ENCODE measurements at regions not wholly inside any gene's neighbourhood (a gene's known extent, or its start where the extent isn't known, plus 50 kb on each side); places are given as distances from the start of the nearest gene placed in this dataset.

DNA sequence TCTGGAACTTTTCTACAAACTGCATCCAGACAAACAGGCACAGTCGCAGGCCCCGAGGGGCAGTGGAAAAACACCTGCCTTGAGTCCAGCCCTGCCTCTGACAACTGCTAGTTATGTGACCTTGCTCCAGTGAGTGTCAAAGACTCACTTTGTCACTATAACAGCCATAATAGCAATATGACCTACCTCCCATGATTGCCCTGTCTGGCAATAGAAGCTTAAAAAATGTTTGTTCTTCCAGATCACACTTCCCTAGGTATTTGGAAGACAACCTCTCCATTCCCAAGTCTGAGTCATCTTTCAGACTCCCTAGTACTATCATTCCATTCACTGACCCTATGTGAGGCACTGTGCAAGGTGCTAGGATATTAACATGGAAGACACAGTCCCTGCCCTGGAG lies 74.5 kb downstream of the RPL27A start:
- Histone ChIP-seq H3F3A (ENCODE audit: insufficient read depth, low read length) (no peaks in the 10 kb centered on the region), H4K20me1 (ENCODE audit: insufficient read depth, low read length) (no peaks in the 10 kb centered on the region), H3K9me3 (ENCODE audit: low read length) (no peaks in the 10 kb centered on the region), H3K27ac (ENCODE audit: low read depth, low read length, poor library complexity, severe bottlenecking) (no peak overlapping the region), H2AFZ (ENCODE audit: low read length) (no peak overlapping the region), H3K4me2 (ENCODE audit: low read length) (no peak overlapping the region), H3K27me3 (ENCODE audit: insufficient read depth, low read length) (no peaks in the 10 kb centered on the region), H3K4me1 (ENCODE audit: insufficient read depth, low read length, severe bottlenecking) (no peaks in the 10 kb centered on the region), H3K36me3 (ENCODE audit: insufficient read depth, low read length) (no peaks in the 10 kb centered on the region), H3K79me2 (ENCODE audit: insufficient read depth, low read length) (no peaks in the 10 kb centered on the region), H3K9me2 (ENCODE audit: low read depth, low read length) (no peaks in the 10 kb centered on the region), H3K4me3 (ENCODE audit: low read depth, low read length, poor library complexity, severe bottlenecking) (no peak overlapping the region), H3K9ac (ENCODE audit: low read length) (no peak overlapping the region)
- TF ChIP-seq, protein P1, sequence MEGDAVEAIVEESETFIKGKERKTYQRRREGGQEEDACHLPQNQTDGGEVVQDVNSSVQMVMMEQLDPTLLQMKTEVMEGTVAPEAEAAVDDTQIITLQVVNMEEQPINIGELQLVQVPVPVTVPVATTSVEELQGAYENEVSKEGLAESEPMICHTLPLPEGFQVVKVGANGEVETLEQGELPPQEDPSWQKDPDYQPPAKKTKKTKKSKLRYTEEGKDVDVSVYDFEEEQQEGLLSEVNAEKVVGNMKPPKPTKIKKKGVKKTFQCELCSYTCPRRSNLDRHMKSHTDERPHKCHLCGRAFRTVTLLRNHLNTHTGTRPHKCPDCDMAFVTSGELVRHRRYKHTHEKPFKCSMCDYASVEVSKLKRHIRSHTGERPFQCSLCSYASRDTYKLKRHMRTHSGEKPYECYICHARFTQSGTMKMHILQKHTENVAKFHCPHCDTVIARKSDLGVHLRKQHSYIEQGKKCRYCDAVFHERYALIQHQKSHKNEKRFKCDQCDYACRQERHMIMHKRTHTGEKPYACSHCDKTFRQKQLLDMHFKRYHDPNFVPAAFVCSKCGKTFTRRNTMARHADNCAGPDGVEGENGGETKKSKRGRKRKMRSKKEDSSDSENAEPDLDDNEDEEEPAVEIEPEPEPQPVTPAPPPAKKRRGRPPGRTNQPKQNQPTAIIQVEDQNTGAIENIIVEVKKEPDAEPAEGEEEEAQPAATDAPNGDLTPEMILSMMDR (IDR thresholded peaks at IDR 0.05; ENCODE audit: low read length): no peak
- no peak for TF ChIP-seq EZH2 (IDR thresholded peaks at IDR 0.05; ENCODE audit: borderline replicate concordance, low read length)

GRCh38 chr11:8757533-8757932 lies 74.9 kb downstream of the RPL27A start:
- no peaks in the 10 kb centered on the region for H3K9me2 ChIP-seq (ENCODE audit: low read depth, low read length)
- no peaks in the 10 kb centered on the region for H3K4me1 ChIP-seq (ENCODE audit: insufficient read depth, low read length, severe bottlenecking)
- no peak overlapping the region for H3K4me2 ChIP-seq (ENCODE audit: low read length)
- H3K9ac ChIP-seq (ENCODE audit: low read length): no peak overlapping the region
- no peaks in the 10 kb centered on the region for H3K27me3 ChIP-seq (ENCODE audit: insufficient read depth, low read length)
- no peak overlapping the region for H2AFZ ChIP-seq (ENCODE audit: low read length)
- H3F3A ChIP-seq (ENCODE audit: insufficient read depth, low read length): no peaks in the 10 kb centered on the region
- no peaks in the 10 kb centered on the region for H3K9me3 ChIP-seq (ENCODE audit: low read length)
- no peaks in the 10 kb centered on the region for H3K79me2 ChIP-seq (ENCODE audit: insufficient read depth, low read length)
- H3K36me3 ChIP-seq (ENCODE audit: insufficient read depth, low read length): no peaks in the 10 kb centered on the region
- TF ChIP-seq, protein P1 (IDR thresholded peaks at IDR 0.05; ENCODE audit: low read length): no peak
- no peak for TF ChIP-seq EZH2 (IDR thresholded peaks at IDR 0.05; ENCODE audit: borderline replicate concordance, low read length)
- no peak overlapping the region for H3K4me3 ChIP-seq (ENCODE audit: low read depth, low read length, poor library complexity, severe bottlenecking)
- no peak overlapping the region for H3K27ac ChIP-seq (ENCODE audit: low read depth, low read length, poor library complexity, severe bottlenecking)
- H4K20me1 ChIP-seq (ENCODE audit: insufficient read depth, low read length): no peaks in the 10 kb centered on the region

GRCh38 chr11:8758619-8759169 lies 76.1 kb downstream of the RPL27A start:
- H3K4me2 ChIP-seq (ENCODE audit: low read length): no peak overlapping the region

More at GRCh38 chr11:8758619-8759169, 76.1 kb downstream of the RPL27A start:
- no peak overlapping the region for H3K27ac ChIP-seq (ENCODE audit: low read depth, low read length, poor library complexity, severe bottlenecking)
- no peaks in the 10 kb centered on the region for H3F3A ChIP-seq (ENCODE audit: insufficient read depth, low read length)
- no peaks in the 10 kb centered on the region for H3K9me2 ChIP-seq (ENCODE audit: low read depth, low read length)
- no peak overlapping the region for H2AFZ ChIP-seq (ENCODE audit: low read length)
- no peak overlapping the region for H3K4me3 ChIP-seq (ENCODE audit: low read depth, low read length, poor library complexity, severe bottlenecking)
- no peaks in the 10 kb centered on the region for H3K9me3 ChIP-seq (ENCODE audit: low read length)
- TF ChIP-seq EZH2 (IDR thresholded peaks at IDR 0.05; ENCODE audit: borderline replicate concordance, low read length): no peak
- TF ChIP-seq, protein P1 (IDR thresholded peaks at IDR 0.05; ENCODE audit: low read length): no peak
- no peak overlapping the region for H3K9ac ChIP-seq (ENCODE audit: low read length)
- H3K79me2 ChIP-seq (ENCODE audit: insufficient read depth, low read length): no peaks in the 10 kb centered on the region
- no peaks in the 10 kb centered on the region for H3K36me3 ChIP-seq (ENCODE audit: insufficient read depth, low read length)
- no peaks in the 10 kb centered on the region for H4K20me1 ChIP-seq (ENCODE audit: insufficient read depth, low read length)
- H3K27me3 ChIP-seq (ENCODE audit: insufficient read depth, low read length): no peaks in the 10 kb centered on the region
- no peaks in the 10 kb centered on the region for H3K4me1 ChIP-seq (ENCODE audit: insufficient read depth, low read length, severe bottlenecking)
